ENCODE measurements at regions not wholly inside any gene's neighbourhood (a gene's known extent, or its start where the extent isn't known, plus 50 kb on each side); places are given as distances from the start of the nearest gene placed in this dataset.
"Not testable (repeated sequence)": the region's sequence is repeated elsewhere in the genome, so short reads cannot be mapped to it uniquely, and the experiment has no call there.

DNA sequence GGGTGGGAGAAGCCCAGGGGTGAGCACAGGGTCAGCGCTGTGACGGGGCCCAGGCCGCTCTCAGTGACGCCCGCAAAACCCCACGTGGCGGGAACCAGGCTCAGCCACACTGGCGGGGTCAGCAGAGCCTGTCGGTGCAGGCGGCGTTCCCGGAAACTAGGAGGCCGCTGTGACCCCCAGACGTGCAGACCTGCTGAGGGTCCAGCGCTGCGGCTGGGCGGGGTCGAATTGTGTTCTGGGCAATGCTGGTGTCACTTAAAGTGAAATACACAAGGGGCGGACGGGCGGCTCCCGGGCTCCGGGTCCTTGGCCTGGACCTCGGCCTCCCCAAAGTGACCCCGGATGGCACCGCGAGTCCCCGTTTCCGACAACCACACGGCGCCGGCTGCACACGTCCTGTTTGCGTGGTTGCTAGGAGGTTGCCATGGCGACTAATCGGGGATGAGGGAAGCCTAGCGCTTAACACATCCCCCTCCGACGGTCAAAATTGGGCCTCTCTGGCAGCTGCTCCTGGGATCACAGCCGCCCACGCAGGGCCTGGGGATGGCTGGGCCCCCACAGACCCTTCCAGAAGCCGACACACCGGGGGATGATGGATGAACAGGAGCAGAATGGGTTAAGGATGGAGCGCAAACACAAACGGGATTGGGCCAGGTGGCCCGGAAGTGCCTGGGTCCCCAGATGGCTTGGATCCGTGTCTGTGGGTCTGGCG is 81.7 kb upstream of the PRR5 start:
- TF ChIP-seq, protein P1, sequence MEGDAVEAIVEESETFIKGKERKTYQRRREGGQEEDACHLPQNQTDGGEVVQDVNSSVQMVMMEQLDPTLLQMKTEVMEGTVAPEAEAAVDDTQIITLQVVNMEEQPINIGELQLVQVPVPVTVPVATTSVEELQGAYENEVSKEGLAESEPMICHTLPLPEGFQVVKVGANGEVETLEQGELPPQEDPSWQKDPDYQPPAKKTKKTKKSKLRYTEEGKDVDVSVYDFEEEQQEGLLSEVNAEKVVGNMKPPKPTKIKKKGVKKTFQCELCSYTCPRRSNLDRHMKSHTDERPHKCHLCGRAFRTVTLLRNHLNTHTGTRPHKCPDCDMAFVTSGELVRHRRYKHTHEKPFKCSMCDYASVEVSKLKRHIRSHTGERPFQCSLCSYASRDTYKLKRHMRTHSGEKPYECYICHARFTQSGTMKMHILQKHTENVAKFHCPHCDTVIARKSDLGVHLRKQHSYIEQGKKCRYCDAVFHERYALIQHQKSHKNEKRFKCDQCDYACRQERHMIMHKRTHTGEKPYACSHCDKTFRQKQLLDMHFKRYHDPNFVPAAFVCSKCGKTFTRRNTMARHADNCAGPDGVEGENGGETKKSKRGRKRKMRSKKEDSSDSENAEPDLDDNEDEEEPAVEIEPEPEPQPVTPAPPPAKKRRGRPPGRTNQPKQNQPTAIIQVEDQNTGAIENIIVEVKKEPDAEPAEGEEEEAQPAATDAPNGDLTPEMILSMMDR (IDR thresholded peaks at IDR 0.05; ENCODE audit: borderline replicate concordance, control extremely low read depth, extremely low read depth, insufficient read depth, missing control alignments) = no peak
- DNase-seq (ENCODE audit: low spot score) = peak; percentile 77
- in situ Hi-C loops (cut with MboI; ENCODE audit: low sequenced_read_pairs, unreplicated experiment) = no loop called here

- DNase-seq (ENCODE audit: low spot score); in situ Hi-C loops (cut with MboI; ENCODE audit: low sequenced_read_pairs, unreplicated experiment): not testable (repeated sequence)
Observed at GRCh38 chr22:44619560-44620128, 82.4 kb upstream of the PRR5 start.

DNA sequence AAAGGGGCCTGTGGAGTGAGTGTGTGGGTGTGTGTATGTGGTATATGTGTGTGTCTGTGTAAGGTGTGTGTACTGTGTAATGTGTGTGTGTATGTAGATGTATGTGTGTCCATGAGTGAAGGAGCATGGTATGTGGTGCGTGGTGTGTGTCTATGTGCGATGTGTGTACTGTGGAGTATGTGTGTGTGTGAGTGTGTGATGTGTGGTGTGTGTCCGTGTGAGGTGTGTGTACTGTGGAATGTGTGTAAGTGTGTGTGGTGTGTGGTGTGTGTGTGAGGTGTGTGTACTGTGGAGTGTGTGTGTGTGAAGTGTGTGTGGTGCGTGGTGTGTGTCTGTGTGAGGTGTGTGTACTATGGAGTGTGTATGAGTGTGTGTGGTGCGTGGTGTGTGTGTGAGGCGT is 83.1 kb upstream of the PRR5 start:
- in situ Hi-C loops (cut with MboI; ENCODE audit: low sequenced_read_pairs, unreplicated experiment); DNase-seq (ENCODE audit: low spot score): not testable (repeated sequence)

DNA sequence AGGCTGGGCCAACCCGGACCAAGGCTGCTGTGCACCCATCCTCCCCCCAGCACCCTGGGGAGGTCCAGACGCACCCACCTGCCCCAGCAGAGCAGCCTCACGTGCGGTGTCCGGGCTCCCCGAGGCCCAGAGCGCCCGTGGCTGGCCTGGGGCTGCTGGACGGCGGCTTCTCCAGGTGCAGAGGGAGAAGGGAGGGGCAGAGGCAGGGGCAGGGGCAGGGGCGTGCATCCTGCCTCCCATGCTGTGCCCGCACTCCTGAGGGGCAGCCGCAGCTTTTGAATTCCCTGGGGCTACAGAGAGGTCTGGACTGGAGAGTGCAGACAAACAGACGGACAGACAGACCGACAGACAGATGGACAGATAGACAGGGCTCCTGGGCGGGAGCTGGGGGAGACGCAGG is 83.6 kb upstream of the PRR5 start:
- in situ Hi-C loops (cut with MboI; ENCODE audit: low sequenced_read_pairs, unreplicated experiment) = no loop called here

DNA sequence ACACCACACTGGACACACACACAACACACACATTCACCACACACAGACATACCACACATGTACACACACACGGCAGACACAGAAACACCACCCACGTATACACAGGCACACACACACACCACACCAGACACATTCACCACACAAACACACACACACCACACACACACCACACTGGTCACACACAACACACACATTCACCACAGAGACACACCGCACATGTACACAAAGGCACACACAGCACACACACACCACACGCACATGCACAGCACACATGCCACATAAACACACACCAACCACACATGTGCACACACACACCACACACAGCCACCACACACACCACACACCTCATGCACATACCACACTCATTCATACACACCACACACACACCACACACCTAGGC is 84.2 kb upstream of the PRR5 start:
- DNase-seq (ENCODE audit: low spot score) = no peak
- in situ Hi-C loops (cut with MboI; ENCODE audit: low sequenced_read_pairs, unreplicated experiment) = no loop called here
- TF ChIP-seq, protein P1 (IDR thresholded peaks at IDR 0.05; ENCODE audit: borderline replicate concordance, control extremely low read depth, extremely low read depth, insufficient read depth, missing control alignments) = no peak

More for the DNA sequence above, 83.6 kb upstream of the PRR5 start:
- TF ChIP-seq, protein P1 (IDR thresholded peaks at IDR 0.05; ENCODE audit: borderline replicate concordance, control extremely low read depth, extremely low read depth, insufficient read depth, missing control alignments) = no peak
- no peak for DNase-seq (ENCODE audit: low spot score)

DNA sequence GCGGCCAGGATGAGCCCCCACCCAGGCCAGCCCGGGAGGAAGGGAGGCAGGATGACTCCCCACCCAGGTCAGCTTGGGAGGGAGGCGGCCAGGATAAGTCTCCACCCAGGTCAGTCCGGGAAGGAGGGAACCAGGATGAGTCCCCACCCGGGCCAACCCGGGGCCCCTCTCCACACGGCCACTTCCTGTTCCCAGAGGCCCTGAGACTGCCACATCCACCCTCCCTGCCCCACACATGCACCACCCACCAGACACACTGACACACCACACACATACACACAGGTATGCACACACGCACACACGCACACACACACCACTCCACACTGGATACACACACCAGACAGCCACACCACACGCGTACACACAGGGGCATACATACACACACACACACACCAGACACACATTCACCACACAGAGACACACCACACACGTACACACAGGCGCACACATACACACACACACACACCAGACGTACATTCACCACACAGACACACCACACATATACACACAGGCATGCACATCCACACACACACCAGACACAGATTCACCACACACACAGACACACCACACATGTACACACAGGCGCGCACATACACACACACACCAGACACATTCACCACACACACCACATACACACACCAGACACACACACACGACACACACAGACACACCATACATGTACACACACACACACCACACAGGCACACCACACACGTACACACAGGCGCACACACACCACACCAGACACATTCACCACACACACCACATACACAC is 84.9 kb upstream of the PRR5 start:
- in situ Hi-C loops (cut with MboI; ENCODE audit: low sequenced_read_pairs, unreplicated experiment) = no loop called here
- TF ChIP-seq, protein P1 (IDR thresholded peaks at IDR 0.05; ENCODE audit: borderline replicate concordance, control extremely low read depth, extremely low read depth, insufficient read depth, missing control alignments) = no peak

GRCh38 chr22:44616461-44616860 is 85.5 kb upstream of the PRR5 start:
- TF ChIP-seq, protein P1 (IDR thresholded peaks at IDR 0.05; ENCODE audit: borderline replicate concordance, control extremely low read depth, extremely low read depth, insufficient read depth, missing control alignments) = no peak
- in situ Hi-C loops (cut with MboI; ENCODE audit: low sequenced_read_pairs, unreplicated experiment) = no loop called here
- no peak for DNase-seq (ENCODE audit: low spot score)

More for the DNA sequence above, 84.9 kb upstream of the PRR5 start:
- DNase-seq (ENCODE audit: low spot score) = no peak
